H9 (cell line): ENCODE measurements at regions not wholly inside any gene's neighbourhood (a gene's known extent, or its start where the extent isn't known, plus 50 kb on each side); places are given as distances from the start of the nearest gene placed in this dataset.

Source experiments
- DNase-seq: peaks from one replicate; pipeline ENCODE4 v3.0.0-alpha.2; 2017
- H2AFZ ChIP-seq: one replicate; pipeline ENCODE4 v1.6.1; 2013; ENCODE audit warnings: mild to moderate bottlenecking, low read length, control low read depth, moderate library complexity
- H2AK5ac ChIP-seq: 2 replicates; pipeline ENCODE4 v1.6.1; 2013; ENCODE audit warnings: low read length, control low read depth, mixed read lengths; ENCODE audit not compliant: insufficient read length
- H2BK120ac ChIP-seq: one replicate; pipeline ENCODE4 v1.6.1; 2013; ENCODE audit warnings: low read depth, mild to moderate bottlenecking, low read length, control low read depth, inconsistent platforms; ENCODE audit not compliant: poor library complexity, severe bottlenecking
- H2BK12ac ChIP-seq: 2 replicates; pipeline ENCODE4 v1.6.1; 2013; ENCODE audit warnings: low read length, control low read depth, mixed read lengths, low read depth; ENCODE audit not compliant: insufficient read length
- H2BK15ac ChIP-seq: 2 replicates; pipeline ENCODE4 v1.6.1; 2013; ENCODE audit warnings: low read depth, low read length, control low read depth
- H2BK20ac ChIP-seq: one replicate; pipeline ENCODE4 v1.6.1; 2013; ENCODE audit warnings: low read depth, mild to moderate bottlenecking, low read length, control low read depth, inconsistent platforms; ENCODE audit not compliant: poor library complexity, severe bottlenecking
- H2BK5ac ChIP-seq: 2 replicates; pipeline ENCODE4 v1.6.1; 2013; ENCODE audit warnings: low read length, control low read depth, mixed read lengths; ENCODE audit not compliant: insufficient read length
- H3K14ac ChIP-seq: 2 replicates; pipeline ENCODE4 v1.6.1; 2013; ENCODE audit warnings: low read length, control low read depth; ENCODE audit not compliant: insufficient read depth
- H3K18ac ChIP-seq: 2 replicates; pipeline ENCODE4 v1.6.1; 2013; ENCODE audit warnings: low read depth, mild to moderate bottlenecking, mixed read lengths, low read length, control low read depth; ENCODE audit not compliant: insufficient read length
- H3K23ac ChIP-seq: 2 replicates; pipeline ENCODE4 v1.6.1; 2013; ENCODE audit warnings: low read length, control low read depth, mixed read lengths, low read depth; ENCODE audit not compliant: insufficient read length
- H3K23me2 ChIP-seq: 2 replicates; pipeline ENCODE4 v1.6.1; 2013; ENCODE audit warnings: low read depth, mild to moderate bottlenecking, mixed read lengths, low read length, control low read depth; ENCODE audit not compliant: insufficient read length, poor library complexity, severe bottlenecking
- H3K27ac ChIP-seq: 2 replicates; pipeline ENCODE4 v1.5.1; 2013; ENCODE audit warnings: low read length, control low read depth, mixed read lengths, low read depth; ENCODE audit not compliant: insufficient read length
- H3K27me3 ChIP-seq: 2 replicates; pipeline ENCODE4 v1.6.1; 2013; ENCODE audit warnings: low read length, control low read depth, inconsistent platforms; ENCODE audit not compliant: insufficient read depth
- H3K4ac ChIP-seq: 2 replicates; pipeline ENCODE4 v1.6.1; 2013; ENCODE audit warnings: low read depth, mild to moderate bottlenecking, control low read depth, inconsistent platforms, low read length, moderate library complexity
- H3K4me1 ChIP-seq: 2 replicates; pipeline ENCODE4 v1.6.1; 2013; ENCODE audit warnings: low read length, control low read depth, inconsistent platforms; ENCODE audit not compliant: insufficient read depth
- H3K4me2 ChIP-seq: 2 replicates; pipeline ENCODE4 v1.6.1; 2013; ENCODE audit warnings: low read length, control low read depth, mixed read lengths; ENCODE audit not compliant: insufficient read length, insufficient read depth
- H3K56ac ChIP-seq: 2 replicates; pipeline ENCODE4 v1.6.1; 2013; ENCODE audit warnings: low read depth, mild to moderate bottlenecking, mixed read lengths, low read length, control low read depth; ENCODE audit not compliant: insufficient read length
- H3K79me1 ChIP-seq: 2 replicates; pipeline ENCODE4 v1.6.1; 2013; ENCODE audit warnings: low read depth, mild to moderate bottlenecking, moderate library complexity, low read length, control low read depth, inconsistent platforms; ENCODE audit not compliant: insufficient read depth, poor library complexity, severe bottlenecking
- H3K79me2 ChIP-seq: 2 replicates; pipeline ENCODE4 v1.6.1; 2013; ENCODE audit warnings: low read length, control low read depth, inconsistent platforms; ENCODE audit not compliant: insufficient read depth
- H3K9ac ChIP-seq: 2 replicates; pipeline ENCODE4 v1.6.1; 2013; ENCODE audit warnings: low read length, control low read depth, mixed read lengths; ENCODE audit not compliant: insufficient read length; ENCODE audit errors: extremely low read depth
- H3K9me3 ChIP-seq: one replicate; pipeline ENCODE4 v1.6.1; 2013; ENCODE audit warnings: low read depth, low read length, inconsistent platforms; ENCODE audit not compliant: control insufficient read depth
- H3T11ph ChIP-seq: one replicate; pipeline ENCODE4 v1.6.1; 2013; ENCODE audit warnings: mild to moderate bottlenecking, low read length, control low read depth, inconsistent platforms
- H4K20me1 ChIP-seq: one replicate; pipeline ENCODE4 v1.6.1; 2013; ENCODE audit not compliant: control insufficient read depth, insufficient read length, insufficient read depth
- H4K5ac ChIP-seq: 2 replicates; pipeline ENCODE4 v1.6.1; 2013; ENCODE audit warnings: low read depth, mild to moderate bottlenecking, mixed read lengths, low read length, control low read depth; ENCODE audit not compliant: insufficient read length
- H4K8ac ChIP-seq: replicated peaks from 2 replicates; pipeline ENCODE4 v1.6.1; 2013; ENCODE audit warnings: low read length, control low read depth, mixed read lengths, low read depth; ENCODE audit not compliant: insufficient read length
- H4K91ac ChIP-seq: 2 replicates; pipeline ENCODE4 v1.6.1; 2013; ENCODE audit warnings: low read depth, mild to moderate bottlenecking, moderate library complexity, mixed read lengths, low read length, control low read depth; ENCODE audit not compliant: insufficient read length
- H3K27ac Mint-ChIP-seq, 3 experiments: 2 replicates in 2 of 3; 3 replicates in 1 of 3; pipeline ENCODE4 v1.8.0; 2020 to 2021; ENCODE audit warnings: mixed read lengths in 3 of 3, mild to moderate bottlenecking in 1 of 3, moderate library complexity in 1 of 3
- H3K27me3 Mint-ChIP-seq: 2 replicates; pipeline ENCODE4 v1.8.0; 2021; ENCODE audit warnings: low read depth, mild to moderate bottlenecking, moderate library complexity, mixed read lengths
- H3K36me3 Mint-ChIP-seq, 3 experiments: 2 replicates in 2 of 3; 3 replicates in 1 of 3; pipeline ENCODE4 v1.8.0; 2020 to 2021; ENCODE audit warnings: low read depth in 3 of 3, mixed read lengths in 3 of 3; ENCODE audit not compliant: insufficient read depth in 1 of 3
- H3K4me1 Mint-ChIP-seq, 2 experiments: 2 replicates each; pipeline ENCODE4 v1.8.0; 2020; ENCODE audit warnings: mixed read lengths in 2 of 2
- H3K4me3 Mint-ChIP-seq, 2 experiments: 2 replicates in 1 of 2; 3 replicates in 1 of 2; pipeline ENCODE4 v1.8.0; 2020 to 2021; ENCODE audit warnings: mild to moderate bottlenecking in 2 of 2, mixed read lengths in 2 of 2, moderate library complexity in 1 of 2
- H3K9me3 Mint-ChIP-seq, 2 experiments: 2 replicates in 1 of 2; 3 replicates in 1 of 2; pipeline ENCODE4 v1.8.0; 2020; ENCODE audit warnings: mild to moderate bottlenecking in 2 of 2, mixed read lengths in 2 of 2, moderate library complexity in 1 of 2
- WGBS: extraction: QIAGEN DNeasy Blood & Tissue Kit; methylation state at CpG from one replicate; pipeline ENCODE4 v1.1.7; 2013; ENCODE audit warnings: missing lambda C conversion rate, low lambda C conversion rate, mixed read lengths; ENCODE audit not compliant: insufficient read length; ENCODE audit errors: extremely low coverage; 5-methylcytosine and 5-hydroxymethylcytosine counted together
- TF ChIP-seq, protein P1 (sequence below): fragments of 200-600 bp; sonication (generic); conservative IDR thresholded peaks from 3 replicates; pipeline ENCODE4 v1.8.0; 2021; ENCODE audit warnings: antibody characterized with exemption, mild to moderate bottlenecking

DNA sequence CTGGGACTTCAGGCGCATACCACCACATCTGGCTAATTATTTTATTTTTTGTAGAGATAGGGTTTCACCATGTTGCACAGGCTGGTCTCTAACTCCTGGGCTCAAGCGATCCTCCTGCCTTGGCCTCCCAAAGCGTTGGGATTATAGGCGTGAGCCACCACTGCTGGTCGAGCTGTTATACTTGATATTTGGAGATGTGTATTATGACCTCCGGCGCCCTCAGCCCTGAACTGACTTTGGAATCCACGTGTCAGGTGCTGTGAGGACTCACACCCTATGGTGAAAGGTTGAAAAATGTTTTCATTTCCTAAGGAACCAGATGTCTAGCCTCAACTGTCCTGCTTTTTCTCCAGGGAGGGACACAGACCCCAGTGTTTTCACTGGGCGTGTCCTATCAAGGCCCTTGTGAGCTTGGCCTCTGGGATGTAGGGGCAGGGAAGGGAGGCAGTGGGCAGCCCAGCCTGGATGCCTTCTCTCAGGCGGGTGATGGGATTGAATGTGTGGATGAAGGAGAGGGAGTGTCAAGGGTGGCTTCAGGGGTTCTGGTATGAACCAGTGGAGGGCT, 56.4 kb upstream of the HAAO start:
- Histone ChIP-seq H3K23me2 (no peaks in the 10 kb centered on the region), H2AK5ac (no peak overlapping the region), H3K9me3 (no peaks in the 10 kb centered on the region), H3K56ac (no peak overlapping the region), H4K8ac (no peak overlapping the region), H3T11ph (no peak overlapping the region), H3K79me2 (no peaks in the 10 kb centered on the region), H2BK20ac (no peak overlapping the region), H2BK120ac (no peak overlapping the region), H2BK15ac (no peak overlapping the region), H3K23ac (no peak overlapping the region), H3K4ac (no peak overlapping the region), H4K91ac (no peak overlapping the region), H3K27me3 (no peaks in the 10 kb centered on the region), H3K79me1 (no peaks in the 10 kb centered on the region), H2BK12ac (no peak overlapping the region), H3K4me1 (no peaks in the 10 kb centered on the region), H4K5ac (no peak overlapping the region), H3K14ac (no peak overlapping the region), H3K4me2 (no peak overlapping the region), H3K18ac (no peak overlapping the region), H4K20me1 (no peaks in the 10 kb centered on the region), H2AFZ (no peak overlapping the region), H2BK5ac (no peak overlapping the region), H3K27ac (no peak overlapping the region), H3K9ac (no peak overlapping the region)
- DNase-seq = no peak
- TF ChIP-seq, protein P1, sequence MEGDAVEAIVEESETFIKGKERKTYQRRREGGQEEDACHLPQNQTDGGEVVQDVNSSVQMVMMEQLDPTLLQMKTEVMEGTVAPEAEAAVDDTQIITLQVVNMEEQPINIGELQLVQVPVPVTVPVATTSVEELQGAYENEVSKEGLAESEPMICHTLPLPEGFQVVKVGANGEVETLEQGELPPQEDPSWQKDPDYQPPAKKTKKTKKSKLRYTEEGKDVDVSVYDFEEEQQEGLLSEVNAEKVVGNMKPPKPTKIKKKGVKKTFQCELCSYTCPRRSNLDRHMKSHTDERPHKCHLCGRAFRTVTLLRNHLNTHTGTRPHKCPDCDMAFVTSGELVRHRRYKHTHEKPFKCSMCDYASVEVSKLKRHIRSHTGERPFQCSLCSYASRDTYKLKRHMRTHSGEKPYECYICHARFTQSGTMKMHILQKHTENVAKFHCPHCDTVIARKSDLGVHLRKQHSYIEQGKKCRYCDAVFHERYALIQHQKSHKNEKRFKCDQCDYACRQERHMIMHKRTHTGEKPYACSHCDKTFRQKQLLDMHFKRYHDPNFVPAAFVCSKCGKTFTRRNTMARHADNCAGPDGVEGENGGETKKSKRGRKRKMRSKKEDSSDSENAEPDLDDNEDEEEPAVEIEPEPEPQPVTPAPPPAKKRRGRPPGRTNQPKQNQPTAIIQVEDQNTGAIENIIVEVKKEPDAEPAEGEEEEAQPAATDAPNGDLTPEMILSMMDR = no peak
- 0 out of 7 replicates have a peak overlapping the region, but pooled peaks of 1 of the 3 experiments have one; percentile 19 for H3K27ac Mint-ChIP-seq
- H3K36me3 Mint-ChIP-seq = no peaks in the 10 kb centered on the region
- peaks cover 3 to 9% of the 10 kb centered on the region in 2 experiments; a peak in 2 of 4 replicates for H3K4me1 Mint-ChIP-seq
- no peaks in the 10 kb centered on the region; the same call in 1 of the 2 replicates for H3K27me3 Mint-ChIP-seq
- H3K9me3 Mint-ChIP-seq = no peaks in the 10 kb centered on the region
- no peak overlapping the region for H3K4me3 Mint-ChIP-seq
- WGBS = no CpG with 5 or more reads among the region's 10 CpGs
